ENCODE measurements at regions not wholly inside any gene's neighbourhood (a gene's known extent, or its start where the extent isn't known, plus 50 kb on each side); places are given as distances from the start of the nearest gene placed in this dataset.

- TF ChIP-seq EP300 (IDR thresholded peaks at IDR 0.05) = no peak
- TF ChIP-seq POLR2A (IDR thresholded peaks at IDR 0.05) = no peak
- TF ChIP-seq, protein P1, sequence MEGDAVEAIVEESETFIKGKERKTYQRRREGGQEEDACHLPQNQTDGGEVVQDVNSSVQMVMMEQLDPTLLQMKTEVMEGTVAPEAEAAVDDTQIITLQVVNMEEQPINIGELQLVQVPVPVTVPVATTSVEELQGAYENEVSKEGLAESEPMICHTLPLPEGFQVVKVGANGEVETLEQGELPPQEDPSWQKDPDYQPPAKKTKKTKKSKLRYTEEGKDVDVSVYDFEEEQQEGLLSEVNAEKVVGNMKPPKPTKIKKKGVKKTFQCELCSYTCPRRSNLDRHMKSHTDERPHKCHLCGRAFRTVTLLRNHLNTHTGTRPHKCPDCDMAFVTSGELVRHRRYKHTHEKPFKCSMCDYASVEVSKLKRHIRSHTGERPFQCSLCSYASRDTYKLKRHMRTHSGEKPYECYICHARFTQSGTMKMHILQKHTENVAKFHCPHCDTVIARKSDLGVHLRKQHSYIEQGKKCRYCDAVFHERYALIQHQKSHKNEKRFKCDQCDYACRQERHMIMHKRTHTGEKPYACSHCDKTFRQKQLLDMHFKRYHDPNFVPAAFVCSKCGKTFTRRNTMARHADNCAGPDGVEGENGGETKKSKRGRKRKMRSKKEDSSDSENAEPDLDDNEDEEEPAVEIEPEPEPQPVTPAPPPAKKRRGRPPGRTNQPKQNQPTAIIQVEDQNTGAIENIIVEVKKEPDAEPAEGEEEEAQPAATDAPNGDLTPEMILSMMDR (IDR thresholded peaks at IDR 0.05) = no peak
- no peak for TF ChIP-seq POLR2AphosphoS5 (IDR thresholded peaks at IDR 0.05)
- 68% methylated on average over 1 of the region's 1 CpG for whole genome bisulfite sequencing
- no peak for DNase-seq (ENCODE audit: low spot score in 2 of 2)
- Histone ChIP-seq H3K4me1 (no peaks in the 10 kb centered on the region), H3K27me3 (no peaks in the 10 kb centered on the region), H3K36me3 (no peaks in the 10 kb centered on the region), H3K9me3 (no peaks in the 10 kb centered on the region), H3K27ac (no peak overlapping the region), H3K4me3 (no peak overlapping the region)
These were observed 135.1 kb downstream of the ID4 start for GRCh38 chr6:19972221-19972620.

DNA sequence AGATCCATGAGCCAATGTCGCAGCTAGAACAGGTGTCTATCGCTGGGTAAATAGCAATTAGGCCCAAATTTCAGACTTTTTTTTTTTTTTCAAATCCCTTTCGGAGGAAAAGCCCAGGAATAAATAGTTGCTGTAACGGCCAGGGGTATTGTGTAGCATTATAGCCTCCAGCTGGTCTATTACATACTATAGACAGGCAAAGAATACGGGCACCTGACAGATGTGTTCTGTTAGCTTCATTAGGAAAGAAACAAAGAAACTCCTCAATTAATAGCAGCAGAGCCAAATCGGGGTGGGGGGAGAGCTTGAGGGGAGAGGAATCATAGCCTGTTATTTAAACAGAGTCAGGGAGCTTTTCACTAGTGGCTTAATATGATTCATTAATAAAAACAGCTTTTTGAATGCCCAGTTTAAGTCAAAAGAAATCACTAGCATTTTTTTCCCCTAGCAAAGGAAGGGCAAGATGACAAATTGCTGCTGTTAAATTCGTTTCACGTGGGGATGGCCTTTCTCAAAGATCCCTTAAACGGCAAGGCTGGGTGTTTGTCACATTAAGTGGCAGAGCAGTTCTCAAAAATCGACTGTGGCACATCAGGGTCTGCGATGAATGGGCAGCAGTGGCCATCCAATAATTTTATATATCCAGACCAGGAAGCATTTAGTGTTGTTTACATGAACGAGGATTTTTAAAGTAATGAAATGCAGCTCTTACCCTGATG is 139.4 kb downstream of the ID4 start:
- Histone ChIP-seq H3K27ac (no peak overlapping the region), H3K4me3 (no peak overlapping the region), H3K4me1 (peaks cover 3% of the 10 kb centered on the region), H3K27me3 (no peaks in the 10 kb centered on the region), H3K9me3 (no peaks in the 10 kb centered on the region), H3K36me3 (no peaks in the 10 kb centered on the region)
- TF ChIP-seq, protein P1 (IDR thresholded peaks at IDR 0.05) = no peak
- TF ChIP-seq POLR2AphosphoS5 (IDR thresholded peaks at IDR 0.05) (no peak), POLR2A (IDR thresholded peaks at IDR 0.05) (no peak), EP300 (IDR thresholded peaks at IDR 0.05) (no peak)
- no peak for DNase-seq (ENCODE audit: low spot score in 2 of 2)
- WGBS = 54% methylated on average over 12 of the region's 12 CpGs

DNA sequence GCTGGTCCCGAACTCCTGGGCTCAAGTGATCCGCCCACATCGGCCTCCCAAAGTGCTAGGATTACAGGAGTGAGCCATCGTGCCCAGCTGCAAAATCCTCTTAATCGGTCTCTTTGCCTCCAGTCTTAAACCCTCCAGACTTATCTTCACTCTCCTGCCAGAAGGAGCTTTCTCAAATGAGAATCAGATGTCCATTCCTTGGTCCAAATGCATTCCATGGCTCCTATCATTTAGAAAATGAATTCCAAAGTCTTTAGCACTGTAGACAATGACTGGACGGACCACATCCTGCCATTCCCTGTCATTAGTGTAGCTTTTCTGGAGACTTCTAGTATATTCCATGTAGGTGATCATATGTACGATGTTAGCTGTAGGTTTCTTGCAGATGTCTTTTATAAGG is 141.9 kb downstream of the ID4 start:
- WGBS = 72% methylated on average over 7 of the region's 7 CpGs
- H3K4me3 ChIP-seq = no peak overlapping the region
- DNase-seq (ENCODE audit: low spot score in 2 of 2) = no peak
- no peak overlapping the region for H3K27ac ChIP-seq
- no peaks in the 10 kb centered on the region for H3K27me3 ChIP-seq
- no peaks in the 10 kb centered on the region for H3K9me3 ChIP-seq
- H3K36me3 ChIP-seq = no peaks in the 10 kb centered on the region
- H3K4me1 ChIP-seq = peaks cover 3% of the 10 kb centered on the region
- TF ChIP-seq POLR2AphosphoS5 (IDR thresholded peaks at IDR 0.05) (no peak), POLR2A (IDR thresholded peaks at IDR 0.05) (no peak), EP300 (IDR thresholded peaks at IDR 0.05) (no peak)
- TF ChIP-seq, protein P1 (IDR thresholded peaks at IDR 0.05) = no peak

DNA sequence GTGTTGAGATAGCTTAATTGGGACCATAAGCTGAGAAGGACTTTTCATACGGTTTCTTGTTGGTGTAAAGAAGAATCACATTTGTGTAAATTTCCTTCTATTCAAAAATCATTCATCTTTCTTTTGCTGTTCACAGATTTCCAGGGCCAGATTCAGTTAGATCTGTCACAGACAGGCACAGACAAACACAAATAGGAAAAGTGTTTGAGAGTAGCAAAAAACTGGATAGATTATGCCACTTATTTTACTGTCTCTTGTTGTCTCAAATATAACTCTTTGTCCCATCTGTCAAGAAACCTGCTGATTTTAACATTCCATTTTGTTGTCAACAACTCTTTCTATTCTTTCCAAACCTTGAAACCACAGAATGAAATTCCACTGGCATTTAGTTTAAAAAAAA is 142.8 kb downstream of the ID4 start:
- no peak overlapping the region for H3K4me3 ChIP-seq
- H3K36me3 ChIP-seq = no peaks in the 10 kb centered on the region
- H3K27me3 ChIP-seq = no peaks in the 10 kb centered on the region
- no peak for TF ChIP-seq EP300 (IDR thresholded peaks at IDR 0.05)
- no peak for TF ChIP-seq POLR2A (IDR thresholded peaks at IDR 0.05)
- no peak for TF ChIP-seq POLR2AphosphoS5 (IDR thresholded peaks at IDR 0.05)
- TF ChIP-seq, protein P1 (IDR thresholded peaks at IDR 0.05) = no peak
- 49% methylated on average over 1 of the region's 1 CpG for WGBS
- H3K27ac ChIP-seq = no peak overlapping the region
- H3K4me1 ChIP-seq = peaks cover 3% of the 10 kb centered on the region
- H3K9me3 ChIP-seq = no peaks in the 10 kb centered on the region
- no peak for DNase-seq (ENCODE audit: low spot score in 2 of 2)

DNA sequence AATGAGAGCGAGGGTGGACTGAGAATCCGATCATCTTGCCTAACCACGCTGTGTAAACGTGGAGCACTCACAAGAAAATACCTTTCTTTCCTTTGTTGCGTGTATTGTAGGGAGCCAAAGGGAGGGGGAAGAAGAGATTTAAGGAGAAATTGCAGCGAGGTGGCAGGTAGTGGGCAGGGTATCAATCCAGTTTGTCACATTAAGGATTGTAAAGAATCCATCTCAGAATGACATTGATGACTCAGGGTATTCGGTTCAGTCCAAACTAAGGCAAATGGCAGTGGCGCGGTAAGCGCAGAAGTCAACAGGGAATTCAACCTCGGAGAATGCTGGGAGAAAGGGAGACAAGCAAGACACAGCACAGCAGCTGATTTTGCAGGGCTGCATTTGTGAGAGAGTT is 146.2 kb downstream of the ID4 start:
- no peaks in the 10 kb centered on the region for H3K27me3 ChIP-seq
- H3K9me3 ChIP-seq = no peaks in the 10 kb centered on the region
- no peak overlapping the region for H3K4me3 ChIP-seq
- no peak for DNase-seq (ENCODE audit: low spot score in 2 of 2)
- no peak for TF ChIP-seq POLR2A (IDR thresholded peaks at IDR 0.05)
- no peak for TF ChIP-seq POLR2AphosphoS5 (IDR thresholded peaks at IDR 0.05)
- TF ChIP-seq, protein P1 (IDR thresholded peaks at IDR 0.05) = no peak
- no peak for TF ChIP-seq EP300 (IDR thresholded peaks at IDR 0.05)
- H3K27ac ChIP-seq = no peak overlapping the region
- peaks cover 3% of the 10 kb centered on the region for H3K4me1 ChIP-seq
- H3K36me3 ChIP-seq = no peaks in the 10 kb centered on the region
- 77% methylated on average over 11 of the region's 11 CpGs for WGBS

Data from suprapubic skin (tissue), 4 donors.